Kidney epithelial cell (primary cell): ENCODE measurements at regions not wholly inside any gene's neighbourhood (a gene's known extent, or its start where the extent isn't known, plus 50 kb on each side); places are given as distances from the start of the nearest gene placed in this dataset.

ENCODE experiments used
- DNase-seq: peaks from one replicate; pipeline ENCODE4 v3.0.0-alpha.2; 2010; ENCODE audit warnings: low read depth
- H3K27me3 ChIP-seq: 2 replicates; pipeline ENCODE4 v1.6.0; 2011; ENCODE audit warnings: low read length; ENCODE audit not compliant: control insufficient read depth, insufficient read depth
- H3K36me3 ChIP-seq: 2 replicates; pipeline ENCODE4 v1.5.1; 2011; ENCODE audit warnings: low read length; ENCODE audit not compliant: control insufficient read depth, insufficient read depth
- H3K4me3 ChIP-seq: 2 replicates; pipeline ENCODE4 v1.5.1; 2011; ENCODE audit warnings: low read depth, mild to moderate bottlenecking, control low read depth, low read length
- CTCF ChIP-seq: IDR thresholded peaks from 2 replicates; pipeline ENCODE4 v1.5.1; 2011; ENCODE audit warnings: mild to moderate bottlenecking, moderate library complexity, low read length, control low read depth, inconsistent platforms; ENCODE audit not compliant: insufficient read depth, poor library complexity, severe bottlenecking

- H3K27me3 ChIP-seq, result no peaks in the 10 kb centered on the region
- no peak for TF ChIP-seq CTCF
- no peak for DNase-seq
- H3K36me3 ChIP-seq, result no peaks in the 10 kb centered on the region
- no peak overlapping the region for H3K4me3 ChIP-seq
Observed at GRCh38 chr2:37456479-37456878, 112.0 kb downstream of the QPCT start.

- Histone ChIP-seq H3K27me3 (no peaks in the 10 kb centered on the region), H3K36me3 (no peaks in the 10 kb centered on the region), H3K4me3 (no peak overlapping the region)
- DNase-seq, result no peak
- TF ChIP-seq CTCF, result no peak
Observed at GRCh38 chr2:37457401-37457901, 113.0 kb downstream of the QPCT start.

GRCh38 chr2:37458133-37458532 lies 113.7 kb downstream of the QPCT start:
- no peak for TF ChIP-seq CTCF
- DNase-seq, result no peak
- H3K4me3 ChIP-seq, result no peak overlapping the region
- no peaks in the 10 kb centered on the region for H3K36me3 ChIP-seq
- H3K27me3 ChIP-seq, result no peaks in the 10 kb centered on the region

- no peak for DNase-seq
- no peak overlapping the region for H3K4me3 ChIP-seq
- H3K27me3 ChIP-seq, result no peaks in the 10 kb centered on the region
Observed at GRCh38 chr2:37459095-37459981, 114.9 kb downstream of the QPCT start.

GRCh38 chr2:37460896-37461229 lies 116.4 kb downstream of the QPCT start:
- DNase-seq, result no peak
- TF ChIP-seq CTCF, result no peak

More at GRCh38 chr2:37459095-37459981, 114.9 kb downstream of the QPCT start:
- TF ChIP-seq CTCF, result no peak
- H3K36me3 ChIP-seq, result no peaks in the 10 kb centered on the region

More at GRCh38 chr2:37460896-37461229, 116.4 kb downstream of the QPCT start:
- H3K36me3 ChIP-seq, result no peaks in the 10 kb centered on the region
- no peaks in the 10 kb centered on the region for H3K27me3 ChIP-seq
- no peak overlapping the region for H3K4me3 ChIP-seq
